ENCODE measurements at regions not wholly inside any gene's neighbourhood (a gene's known extent, or its start where the extent isn't known, plus 50 kb on each side); places are given as distances from the start of the nearest gene placed in this dataset.

- Histone ChIP-seq H3K4me3 (no peak overlapping the region), H3K36me3 (no peaks in the 10 kb centered on the region), H3K9me3 (replicated peaks in 1 of 11) (no peaks in the 10 kb centered on the region), H3K4me1 (no peaks in the 10 kb centered on the region), H3K27me3 (no peaks in the 10 kb centered on the region), H3K4me2 (no peak overlapping the region), H3K9ac (no peak overlapping the region), H4K20me1 (no peaks in the 10 kb centered on the region), H3K27ac (no peak overlapping the region)
- TF ChIP-seq Cebpa-rat (IDR thresholded peaks at IDR 0.05): no peak
Observed at GRCh38 chr3:148631124-148631903, 66.4 kb upstream of the AGTR1 start.

- peaks cover 0 to 28% (median 2%) of the 10 kb centered on the region in 10 experiments; a peak in 8 of 20 replicates for H3K4me1 ChIP-seq
- H3K27me3 ChIP-seq: no peaks in the 10 kb centered on the region
- no peaks in the 10 kb centered on the region for H3K36me3 ChIP-seq
- H3K4me3 ChIP-seq: no peak overlapping the region
- H3K27ac ChIP-seq: no peak overlapping the region
- H3K4me2 ChIP-seq: no peak overlapping the region
- no peaks in the 10 kb centered on the region for H4K20me1 ChIP-seq
- no peak overlapping the region for H3K9ac ChIP-seq
- no peaks in the 10 kb centered on the region for H3K9me3 ChIP-seq (replicated peaks in 1 of 11)
- TF ChIP-seq Cebpa-rat (IDR thresholded peaks at IDR 0.05): no peak
Observed at GRCh38 chr3:148641722-148642121, 56.0 kb upstream of the AGTR1 start.

- Histone ChIP-seq H3K9ac (no peak overlapping the region), H3K27ac (no peak overlapping the region), H3K4me3 (no peak overlapping the region), H3K9me3 (replicated peaks in 1 of 11) (no peaks in the 10 kb centered on the region), H3K27me3 (no peaks in the 10 kb centered on the region), H3K4me2 (peak overlapping the region in 1 of 11 experiments; percentile 33; a peak in 1 of 22 replicates), H3K4me1 (peaks cover 0 to 28% (median 2%) of the 10 kb centered on the region in 10 experiments; a peak in 8 of 20 replicates), H3K36me3 (no peaks in the 10 kb centered on the region), H4K20me1 (no peaks in the 10 kb centered on the region)
- TF ChIP-seq Cebpa-rat (IDR thresholded peaks at IDR 0.05): no peak
Observed at GRCh38 chr3:148642214-148642613, 55.5 kb upstream of the AGTR1 start.

- peak overlapping the region in 1 of 11 experiments; percentile 33; a peak in 2 of 22 replicates for H3K4me2 ChIP-seq
- no peak for TF ChIP-seq Cebpa-rat (IDR thresholded peaks at IDR 0.05)
- H4K20me1 ChIP-seq: no peaks in the 10 kb centered on the region
- H3K9me3 ChIP-seq (replicated peaks in 1 of 11): no peaks in the 10 kb centered on the region
- H3K9ac ChIP-seq: no peak overlapping the region
- no peaks in the 10 kb centered on the region for H3K27me3 ChIP-seq
- H3K4me3 ChIP-seq: no peak overlapping the region
- peaks cover 0 to 28% (median 2%) of the 10 kb centered on the region in 10 experiments; a peak in 8 of 20 replicates for H3K4me1 ChIP-seq
- no peak overlapping the region for H3K27ac ChIP-seq
- no peaks in the 10 kb centered on the region for H3K36me3 ChIP-seq
Observed at GRCh38 chr3:148642616-148643015, 55.1 kb upstream of the AGTR1 start.

- no peaks in the 10 kb centered on the region for H4K20me1 ChIP-seq
- H3K36me3 ChIP-seq: no peaks in the 10 kb centered on the region
- H3K27ac ChIP-seq: no peak overlapping the region; a peak in 1 of 22 replicates
- H3K9me3 ChIP-seq (replicated peaks in 1 of 11): no peaks in the 10 kb centered on the region
- no peaks in the 10 kb centered on the region for H3K27me3 ChIP-seq
- no peak overlapping the region for H3K4me3 ChIP-seq
- H3K4me2 ChIP-seq: peak overlapping the region in 3 of 11 experiments; percentile 29 to 51 (median 41); a peak in 6 of 22 replicates
- peaks cover 0 to 28% (median 2%) of the 10 kb centered on the region in 10 experiments; a peak in 8 of 20 replicates for H3K4me1 ChIP-seq
- H3K9ac ChIP-seq: no peak overlapping the region
- no peak for TF ChIP-seq Cebpa-rat (IDR thresholded peaks at IDR 0.05)
Observed at GRCh38 chr3:148643389-148643840, 54.3 kb upstream of the AGTR1 start.

DNA sequence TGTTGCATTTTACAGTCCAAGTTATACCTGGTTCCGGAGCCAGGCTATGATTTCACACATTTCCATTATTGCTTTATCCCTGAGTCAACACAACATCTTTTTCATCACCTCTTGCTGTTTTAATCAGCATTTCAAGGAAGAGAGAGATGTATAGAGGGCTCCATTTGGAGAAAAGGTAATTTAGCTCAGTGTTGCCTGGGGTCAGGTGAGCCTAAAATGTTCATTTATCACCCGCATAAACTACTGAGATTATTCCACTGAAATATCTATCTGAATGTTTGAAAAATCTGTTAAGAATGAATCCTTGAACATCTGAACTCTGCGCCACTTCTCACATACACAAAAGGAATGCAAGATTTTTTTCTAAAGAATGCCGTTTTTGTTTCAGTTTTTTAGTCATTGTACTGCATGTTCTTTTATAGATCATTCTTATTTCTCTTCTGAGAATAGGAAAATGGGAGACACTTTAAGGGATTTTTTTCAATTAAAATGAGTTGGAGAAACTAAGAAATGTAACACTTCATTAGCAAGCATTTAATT lies 51.5 kb upstream of the AGTR1 start:
- Histone ChIP-seq H3K4me2 (no peak overlapping the region), H3K36me3 (no peaks in the 10 kb centered on the region), H3K27ac (no peak overlapping the region), H3K4me3 (no peak overlapping the region), H4K20me1 (no peaks in the 10 kb centered on the region), H3K4me1 (peaks cover 0 to 27% (median 2%) of the 10 kb centered on the region in 10 experiments; a peak in 8 of 20 replicates), H3K9ac (no peak overlapping the region), H3K27me3 (no peaks in the 10 kb centered on the region), H3K9me3 (replicated peaks in 1 of 11) (no peaks in the 10 kb centered on the region)
- no peak for TF ChIP-seq Cebpa-rat (IDR thresholded peaks at IDR 0.05)
